RKO (cell line): ENCODE measurements at regions not wholly inside any gene's neighbourhood (a gene's known extent, or its start where the extent isn't known, plus 50 kb on each side); places are given as distances from the start of the nearest gene placed in this dataset.
"Not testable (repeated sequence)": the region's sequence is repeated elsewhere in the genome, so short reads cannot be mapped to it uniquely, and the experiment has no call there.

Source experiments
- DNase-seq: peaks from one replicate; pipeline ENCODE4 v3.0.0-alpha.2; 2016; ENCODE audit warnings: low spot score

DNA sequence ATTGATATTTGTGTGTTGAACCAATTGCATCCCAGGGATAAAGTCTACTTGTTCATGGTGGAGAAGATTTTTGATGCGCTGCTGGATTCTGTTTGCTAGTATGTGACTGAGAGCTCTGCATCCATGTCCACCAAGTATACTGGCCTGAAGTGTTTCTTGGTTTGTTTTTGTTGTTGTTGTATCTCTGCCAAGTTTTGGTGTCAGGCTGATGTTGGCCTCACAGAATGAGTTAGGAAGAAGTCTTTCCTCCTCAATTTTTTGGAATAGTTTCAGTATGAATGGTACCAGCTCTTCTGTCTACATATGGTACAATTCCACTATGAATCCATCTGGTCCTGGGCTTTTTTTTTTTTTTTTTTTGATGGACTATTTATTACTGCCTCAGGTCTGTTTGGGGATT is 50.9 kb upstream of the OSTN start:
- DNase-seq: no peak

DNA sequence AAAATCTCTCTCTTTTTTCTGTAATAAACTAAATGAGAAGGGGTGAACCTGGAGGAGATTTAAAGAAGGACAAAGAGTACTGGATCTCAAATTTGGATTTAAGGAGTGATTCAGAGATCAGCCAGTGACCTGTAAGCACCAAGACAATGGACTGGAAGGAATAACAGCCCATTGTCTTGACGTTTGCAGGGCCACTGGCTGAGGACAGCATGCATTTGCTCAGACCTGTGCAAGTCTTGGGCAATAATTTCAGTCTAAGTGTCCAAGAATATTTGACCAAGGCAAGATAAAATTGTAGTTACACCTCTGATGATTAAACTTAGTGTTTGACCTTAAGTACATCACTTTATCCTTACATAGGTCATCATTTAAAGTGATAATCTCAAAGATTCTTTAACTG is 55.8 kb upstream of the OSTN start:
- DNase-seq: no peak

DNA sequence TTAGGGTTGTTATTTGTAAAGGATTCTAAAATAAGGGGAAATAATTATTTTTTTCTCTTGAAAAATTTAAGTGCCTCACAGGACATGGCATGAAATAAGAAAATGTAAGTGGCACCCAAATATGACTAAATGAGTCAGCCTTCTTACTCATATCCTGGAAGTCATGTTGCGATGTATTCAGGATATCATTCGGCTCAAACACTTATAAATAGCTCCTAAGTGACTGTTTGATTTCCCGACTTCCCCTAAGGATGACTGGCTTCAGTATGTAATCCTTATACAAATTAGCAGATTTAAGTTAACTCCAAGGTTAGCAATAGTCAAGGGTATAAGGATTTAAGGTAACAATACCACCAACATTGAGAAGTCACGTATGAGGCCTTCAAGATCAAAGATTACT is 57.3 kb upstream of the OSTN start:
- DNase-seq: peak; percentile 95

DNA sequence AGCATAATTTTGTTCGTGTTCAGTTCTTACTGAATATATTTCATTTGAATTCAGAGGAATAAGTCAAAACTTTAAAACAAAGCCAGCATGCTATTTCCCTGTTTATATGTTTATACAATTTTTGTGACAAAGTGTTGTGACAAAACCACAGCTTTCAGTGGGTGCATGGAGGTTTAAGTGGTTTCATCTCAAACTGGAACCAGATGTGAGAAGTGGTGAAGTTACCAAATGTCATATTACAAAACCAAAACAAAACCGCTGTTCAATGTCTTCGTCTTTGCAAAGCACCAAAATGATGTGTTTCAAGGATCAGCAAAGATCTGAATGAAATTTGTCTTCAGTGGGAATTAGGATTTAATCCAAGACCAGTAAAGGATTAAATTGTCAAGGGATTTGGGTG is 59.3 kb upstream of the OSTN start:
- no peak for DNase-seq

DNA sequence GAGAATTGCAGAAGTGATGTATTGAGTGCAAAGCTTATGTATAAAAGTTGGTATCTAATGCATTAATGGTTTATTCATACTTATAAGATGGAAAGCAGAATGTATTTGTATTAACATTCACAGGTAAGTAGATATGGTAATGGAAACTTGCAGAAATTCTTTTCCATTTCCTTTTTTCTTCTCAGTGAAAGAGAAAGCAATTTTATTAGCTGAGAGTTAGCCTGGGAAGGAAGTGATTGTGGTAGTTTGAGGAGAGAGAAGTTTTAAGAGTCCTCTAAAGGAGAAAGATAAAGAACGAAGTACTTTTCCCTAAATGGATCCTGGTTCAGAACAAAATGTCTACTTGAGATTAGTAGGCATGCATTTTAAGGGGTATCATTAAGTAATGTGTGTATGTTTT is 60.1 kb upstream of the OSTN start:
- no peak for DNase-seq

DNA sequence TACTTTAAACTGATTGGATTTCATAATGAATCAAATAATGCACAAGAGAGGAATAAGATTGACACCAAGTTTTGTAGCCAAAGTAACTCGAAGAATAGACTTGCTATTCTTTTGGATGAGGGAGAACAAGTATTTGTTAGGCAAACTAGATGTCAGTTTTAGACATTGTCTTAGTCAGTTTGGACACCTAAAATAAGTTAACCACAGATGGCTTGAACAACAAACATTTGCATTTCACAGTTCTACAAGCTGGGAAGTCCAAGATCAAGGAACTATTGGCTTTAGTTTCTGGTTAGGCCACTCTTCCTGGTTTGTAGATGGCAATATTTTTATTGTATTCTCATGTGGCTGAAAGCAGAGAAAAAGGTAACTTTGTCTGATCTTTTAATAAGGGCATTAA is 61.3 kb upstream of the OSTN start:
- DNase-seq: no peak

DNA sequence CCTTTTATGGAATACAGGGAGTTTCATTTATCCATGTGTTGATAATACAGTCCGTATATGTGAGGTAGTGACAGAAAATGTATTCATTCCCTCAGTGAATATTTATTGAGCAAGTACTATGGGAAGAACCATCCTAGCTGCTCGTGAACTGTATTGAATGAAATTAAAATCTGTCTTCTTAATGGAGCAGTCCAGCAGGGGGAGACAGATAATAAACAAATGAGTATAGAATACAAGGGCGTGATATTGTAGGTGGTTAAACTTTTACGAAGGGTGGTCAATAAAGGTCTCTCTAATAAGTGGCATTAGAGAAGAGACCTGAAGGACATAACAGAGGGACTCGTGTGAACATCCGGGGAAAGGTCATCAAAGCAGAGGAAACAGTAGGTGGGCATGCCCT is 62.7 kb upstream of the OSTN start:
- no peak for DNase-seq

DNA sequence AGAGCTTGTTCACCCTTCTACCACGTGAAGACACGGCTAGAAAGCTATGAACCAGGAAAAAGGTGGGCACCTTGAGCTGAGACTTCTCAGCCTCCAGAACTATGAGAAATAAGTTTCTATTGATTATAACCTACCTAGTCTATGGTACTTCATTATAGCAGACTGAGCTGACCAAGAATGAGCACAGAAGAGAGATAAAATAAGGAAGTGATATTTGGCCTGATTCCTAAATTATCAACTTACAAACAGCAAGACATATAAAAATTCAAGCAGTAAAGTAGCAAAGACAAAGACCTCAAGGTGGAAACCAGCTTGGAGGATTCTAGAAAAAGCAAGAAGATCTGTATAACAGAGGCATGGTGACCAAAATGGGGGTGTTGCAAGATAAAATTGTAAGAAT is 63.9 kb upstream of the OSTN start:
- DNase-seq: no peak

DNA sequence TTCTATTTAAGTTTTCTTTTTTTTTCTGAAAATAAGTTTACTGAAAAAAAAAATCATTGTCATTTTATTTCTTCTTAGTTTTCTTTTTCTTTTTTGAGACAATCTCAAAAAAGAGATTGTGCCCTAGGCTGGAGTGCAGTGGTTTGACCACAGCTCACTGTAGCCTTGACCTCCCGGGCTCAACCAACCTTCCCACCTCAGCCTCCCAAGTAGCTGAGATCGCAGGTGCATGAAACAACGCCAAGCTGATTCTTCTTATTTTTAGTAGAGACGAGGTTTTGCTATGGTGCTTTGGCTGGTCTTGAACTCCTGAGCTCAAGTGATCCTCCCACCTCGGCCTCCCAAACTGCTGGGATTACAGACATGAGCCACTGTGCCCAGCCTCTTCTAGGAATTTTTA is 65.7 kb upstream of the OSTN start:
- no peak for DNase-seq

DNA sequence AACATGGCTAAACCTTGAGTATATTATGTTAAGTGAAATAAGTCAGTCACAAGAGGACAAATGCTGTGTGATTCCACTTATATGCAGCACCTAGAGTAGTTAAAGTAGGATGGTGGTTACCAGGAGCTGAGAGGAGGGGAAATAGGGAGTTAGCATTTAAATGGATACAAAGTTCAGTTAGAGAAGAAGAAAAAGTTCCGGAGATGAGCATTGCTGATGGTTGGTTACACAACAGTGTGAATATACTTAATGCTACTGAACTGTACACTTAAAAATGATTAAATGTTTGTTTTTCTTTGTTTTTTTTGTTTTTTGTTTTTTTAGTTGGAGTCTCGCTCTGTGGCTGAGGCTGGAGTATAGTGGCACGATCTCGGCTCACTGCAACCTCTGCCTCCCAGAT is 67.7 kb upstream of the OSTN start:
- DNase-seq: no peak

DNA sequence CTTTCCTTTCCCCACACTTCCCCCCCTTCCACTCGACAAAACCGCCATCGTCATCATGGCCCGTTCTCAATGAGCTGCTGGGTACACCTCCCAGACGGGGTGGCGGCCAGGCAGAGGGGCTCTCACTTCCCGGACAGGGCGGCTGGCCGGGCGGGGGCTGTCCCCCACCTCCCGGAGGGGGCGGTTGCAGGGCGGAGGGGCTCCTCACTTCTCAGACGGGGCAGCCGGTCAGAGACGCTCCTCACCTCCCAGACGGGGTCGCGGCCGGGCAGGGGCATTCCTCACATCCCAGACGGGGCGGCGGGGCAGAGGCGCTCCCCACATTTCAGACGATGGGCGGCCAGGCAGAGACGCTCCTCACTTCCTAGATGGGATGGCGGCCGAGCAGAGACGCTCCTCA is 74.2 kb upstream of the OSTN start:
- DNase-seq: not testable (repeated sequence)

DNA sequence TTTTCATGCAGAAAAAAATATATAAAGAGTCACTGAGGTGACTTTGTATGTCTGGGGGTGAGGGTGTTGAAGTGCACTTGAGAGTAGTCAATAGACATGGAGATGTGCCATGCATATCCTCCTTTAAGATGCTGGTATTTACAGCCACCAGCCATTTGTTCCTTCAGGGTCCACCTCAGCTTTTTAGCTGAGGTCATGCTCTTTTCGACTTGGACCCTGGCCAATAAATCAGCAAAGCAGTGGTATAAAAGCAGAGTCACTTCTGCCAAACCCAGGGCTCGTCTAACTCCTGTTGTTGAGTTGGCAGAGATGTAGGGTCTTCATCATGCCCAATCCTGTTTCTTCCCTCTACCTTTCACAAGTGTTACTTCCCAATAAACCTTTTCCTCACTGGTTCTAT is 75.1 kb upstream of the OSTN start:
- DNase-seq: no peak

DNA sequence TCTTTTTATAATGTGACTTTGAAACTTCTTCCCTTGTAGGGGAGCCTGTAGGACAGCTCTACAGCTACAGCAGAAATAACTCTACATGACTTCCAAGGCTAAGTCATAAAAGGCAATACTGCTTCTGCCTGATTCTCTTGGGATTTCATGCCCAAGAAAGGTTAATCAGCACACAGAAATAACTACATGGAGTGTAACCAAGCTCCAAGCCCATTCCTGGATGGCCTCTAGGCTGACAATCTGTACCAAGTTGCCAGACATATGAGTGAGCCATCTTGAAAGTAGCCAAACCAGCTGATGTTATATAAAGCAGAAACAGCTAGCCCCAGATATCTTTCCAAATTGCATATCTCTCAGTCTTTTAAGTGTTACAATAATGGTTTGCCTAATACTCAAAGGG is 75.8 kb upstream of the OSTN start:
- DNase-seq: no peak

DNA sequence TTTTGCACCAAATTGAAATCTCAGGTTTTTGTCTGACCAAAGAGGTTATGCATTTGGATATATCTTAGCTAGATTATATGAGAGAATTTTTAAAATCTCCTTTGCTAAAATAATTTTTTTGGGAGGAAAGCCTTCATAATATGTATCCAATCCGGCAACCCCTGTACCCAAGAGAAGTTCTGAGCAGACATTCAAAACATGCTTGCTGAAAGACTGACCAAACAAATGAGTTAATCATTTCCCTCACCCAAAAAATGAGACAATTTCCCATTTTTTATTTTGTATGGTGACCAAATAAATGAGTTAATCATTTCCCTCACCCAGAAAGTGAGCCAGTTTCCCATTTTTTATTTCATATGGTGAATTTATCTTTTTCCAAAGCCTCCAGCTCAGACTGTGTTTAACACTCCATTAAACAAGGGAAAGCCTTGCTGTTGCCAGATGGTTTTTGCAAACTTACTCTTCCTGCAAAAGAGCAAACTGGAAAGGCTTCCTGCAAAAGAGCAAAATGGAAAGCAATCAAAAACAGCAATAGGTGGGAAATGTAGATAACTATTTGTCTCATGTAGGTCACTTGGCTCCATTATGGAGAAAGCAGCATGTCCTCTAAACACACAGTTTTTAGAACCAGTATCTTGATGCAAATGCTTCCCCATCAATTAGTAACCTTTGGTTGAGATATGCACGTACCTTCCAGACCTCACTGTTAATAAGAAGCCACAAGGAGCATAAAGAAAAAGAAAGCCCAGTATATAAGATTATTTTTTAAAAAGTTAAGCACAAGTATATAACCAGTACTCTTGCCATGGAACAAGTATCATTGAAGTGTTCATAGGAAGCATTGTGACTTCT is 78.4 kb upstream of the OSTN start:
- no peak for DNase-seq

DNA sequence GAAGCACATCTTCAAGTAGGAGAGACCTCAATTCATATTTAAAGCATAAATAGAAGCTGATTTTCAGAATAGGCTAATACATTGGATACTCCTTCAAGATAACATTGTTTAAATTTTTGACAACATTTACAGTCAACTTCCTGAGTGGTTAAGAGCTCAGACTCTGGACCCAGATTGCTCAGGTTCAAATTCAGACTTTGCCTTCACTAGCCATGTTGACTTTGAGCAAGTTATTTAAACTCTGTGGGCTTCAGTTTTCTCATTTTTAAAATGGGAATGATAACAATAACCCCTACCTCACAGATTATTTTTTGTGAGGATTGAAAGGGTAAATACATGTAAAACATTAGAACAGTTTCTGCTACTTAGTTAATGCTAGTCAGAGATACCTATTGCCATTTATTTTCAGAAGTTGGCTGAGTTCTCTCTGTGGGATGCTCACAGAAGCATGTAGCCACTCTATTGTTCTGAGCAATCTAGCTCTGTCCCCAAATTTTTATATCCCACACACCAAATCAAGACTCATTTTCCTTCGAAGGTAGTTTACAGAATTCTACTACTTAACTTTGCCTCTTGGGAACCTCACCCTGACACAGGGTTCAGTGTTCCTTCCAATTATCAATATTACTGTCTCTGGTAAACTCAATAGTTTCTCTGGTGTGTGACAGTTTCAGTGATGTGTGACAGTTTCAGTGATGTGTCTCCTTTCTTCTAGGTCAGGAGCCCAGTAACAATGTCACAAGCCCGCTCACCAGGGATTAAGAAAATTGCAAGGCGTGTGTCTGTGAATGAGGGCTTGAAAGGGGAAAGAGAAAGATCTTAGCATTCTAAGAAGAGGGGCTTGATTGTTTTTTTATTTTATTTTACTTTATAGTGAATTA is 79.4 kb upstream of the OSTN start:
- no peak for DNase-seq

DNA sequence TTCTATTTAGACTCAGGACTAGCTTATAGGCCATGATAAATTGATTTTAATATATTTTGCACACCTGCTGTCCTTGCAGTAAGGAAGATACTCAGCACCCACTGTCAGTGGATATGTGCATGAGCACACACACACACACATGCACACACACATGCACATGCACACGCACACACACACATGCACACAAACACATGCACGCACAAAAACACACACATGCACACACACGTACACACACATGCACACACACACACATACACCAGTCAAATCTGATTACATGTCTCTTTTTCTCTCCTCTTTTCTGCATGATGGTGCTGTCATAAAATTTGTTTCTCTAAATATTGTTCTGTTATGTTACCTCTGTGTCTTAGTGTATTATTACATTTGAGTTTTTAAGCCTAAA is 87.3 kb upstream of the OSTN start:
- no peak for DNase-seq

DNA sequence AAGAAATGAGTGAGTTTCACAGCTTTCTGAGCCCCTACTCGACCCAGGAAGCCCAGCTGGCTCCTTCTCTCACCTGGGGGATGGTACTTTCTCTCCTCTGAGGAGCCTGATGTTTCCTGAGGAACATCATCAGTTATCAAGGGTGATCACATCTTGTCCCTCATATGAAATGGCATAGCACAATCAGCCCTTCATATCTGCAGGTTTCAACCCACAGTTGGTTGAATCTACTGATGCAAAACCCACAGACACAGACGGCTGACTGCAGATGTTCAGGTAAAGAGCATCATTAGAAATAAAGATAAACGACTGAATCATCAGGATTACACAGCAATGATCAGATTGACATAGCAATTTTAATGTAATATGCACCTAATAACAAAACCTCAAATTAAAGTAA is 93.6 kb upstream of the OSTN start:
- DNase-seq: no peak

DNA sequence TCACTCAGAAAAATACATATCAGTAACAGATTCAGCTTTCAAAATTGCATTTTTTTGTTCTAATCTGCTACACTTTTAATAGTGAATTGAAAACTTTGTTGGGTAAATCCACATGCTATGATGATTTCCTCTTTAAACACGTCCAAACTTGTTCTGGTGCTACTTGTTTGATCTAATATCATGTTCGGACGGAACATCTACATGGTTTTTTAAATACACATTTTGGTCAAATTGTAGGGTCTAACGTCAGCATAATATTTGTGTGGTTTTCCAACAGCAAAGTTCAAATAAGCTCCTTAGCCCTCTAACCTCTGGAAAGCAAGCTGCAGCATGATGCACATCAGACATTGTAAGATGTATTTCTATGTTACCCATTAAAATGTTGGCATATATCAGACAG is 98.5 kb upstream of the OSTN start:
- no peak for DNase-seq

DNA sequence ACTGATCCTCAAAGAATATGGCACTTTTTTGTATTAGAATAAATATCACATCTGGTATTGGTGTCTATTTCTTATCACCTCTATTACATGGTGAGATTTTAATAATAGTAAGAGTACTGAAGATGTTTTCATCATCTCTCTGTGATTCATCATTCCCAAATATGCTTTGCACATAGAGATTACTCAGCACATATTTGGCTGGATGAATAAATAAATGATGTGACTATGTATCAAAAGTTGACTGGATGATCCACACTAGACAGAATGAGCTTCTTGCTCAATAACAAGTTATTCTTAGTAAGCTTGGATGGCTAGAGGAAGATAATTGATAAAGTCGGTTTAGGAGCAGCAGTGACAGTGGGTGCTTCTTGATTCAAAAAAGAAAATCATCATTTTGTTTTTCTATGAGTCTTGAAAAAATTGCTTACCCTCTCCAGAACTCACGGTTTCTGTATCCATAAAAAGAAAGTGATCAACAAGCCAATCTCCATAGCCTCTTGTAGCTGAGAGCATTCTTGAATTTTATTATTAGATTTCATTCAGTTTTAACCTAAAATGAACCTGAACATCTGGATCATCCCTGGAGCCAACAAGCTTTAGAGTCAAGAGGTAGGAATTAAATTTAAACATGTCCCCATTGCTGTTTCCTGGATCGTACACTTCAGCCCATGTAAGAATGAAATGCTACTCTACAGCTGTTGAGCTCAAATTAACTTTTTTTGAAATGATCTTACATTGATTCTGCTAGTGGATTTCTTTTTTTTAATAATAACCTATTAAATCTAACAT is 104.8 kb upstream of the OSTN start:
- DNase-seq: peak; percentile 54

DNA sequence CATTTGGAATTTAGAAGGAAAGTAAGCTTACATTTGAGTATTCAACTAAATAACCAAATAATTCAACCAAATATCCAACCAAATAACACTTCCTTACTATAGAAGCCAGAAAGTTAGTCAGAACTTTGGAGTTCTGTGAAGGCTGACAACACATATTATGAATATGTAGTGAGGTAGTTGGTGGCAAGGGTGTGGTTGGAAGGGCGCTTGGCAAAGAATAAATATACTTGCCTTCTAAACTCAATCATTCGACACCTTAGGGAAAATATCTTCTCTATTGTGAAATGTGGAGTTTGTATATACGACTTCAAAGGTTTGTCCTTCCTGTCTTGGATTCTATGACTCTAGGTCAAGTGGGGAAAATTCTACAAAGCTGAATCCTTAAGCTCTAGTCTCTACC is 111.7 kb upstream of the OSTN start:
- DNase-seq: no peak

DNA sequence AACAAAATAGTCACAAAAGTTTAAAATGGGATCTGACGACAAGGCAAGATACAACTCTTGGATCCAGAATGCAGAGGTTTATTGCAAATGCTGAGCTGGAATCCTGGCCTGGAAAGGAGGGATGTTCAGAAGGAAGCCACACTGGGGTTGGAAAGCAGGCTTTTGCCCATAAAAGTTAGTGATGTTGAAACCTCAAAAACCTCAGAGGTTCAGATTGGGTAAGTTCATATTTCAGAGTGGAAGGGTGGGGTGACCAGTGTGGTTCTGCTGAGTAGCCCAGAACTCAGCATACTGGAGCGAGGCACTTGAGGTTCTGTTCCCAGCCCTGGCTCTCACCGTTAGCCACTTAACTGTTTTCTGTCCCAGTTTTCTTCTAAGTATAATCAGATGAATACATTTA is 114.0 kb upstream of the OSTN start:
- no peak for DNase-seq

DNA sequence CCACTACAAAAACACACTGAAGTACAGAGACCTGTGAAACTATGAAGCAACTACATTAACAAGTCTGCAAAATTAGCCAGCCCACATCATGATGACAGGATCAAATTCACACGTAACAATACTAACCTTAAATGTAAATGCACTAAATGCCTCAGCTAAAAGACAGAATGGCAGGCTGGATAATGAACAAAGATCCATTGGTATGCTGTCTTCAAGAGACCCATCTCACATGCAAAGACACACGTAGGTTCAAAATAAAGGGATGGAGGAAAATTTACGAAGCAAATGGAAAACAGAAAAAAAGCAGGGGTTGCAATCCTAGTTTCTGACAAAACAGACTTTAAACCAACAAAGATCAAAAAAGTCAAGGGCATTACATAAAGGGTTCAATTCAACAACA is 120.1 kb upstream of the OSTN start:
- not testable (repeated sequence) for DNase-seq
